RPMI7951 (cell line): ENCODE measurements at regions not wholly inside any gene's neighbourhood (a gene's known extent, or its start where the extent isn't known, plus 50 kb on each side); places are given as distances from the start of the nearest gene placed in this dataset.

Experiments used
- DNase-seq: peaks from one replicate; pipeline ENCODE4 v3.0.0-alpha.2; 2012; ENCODE audit warnings: low read depth

DNA sequence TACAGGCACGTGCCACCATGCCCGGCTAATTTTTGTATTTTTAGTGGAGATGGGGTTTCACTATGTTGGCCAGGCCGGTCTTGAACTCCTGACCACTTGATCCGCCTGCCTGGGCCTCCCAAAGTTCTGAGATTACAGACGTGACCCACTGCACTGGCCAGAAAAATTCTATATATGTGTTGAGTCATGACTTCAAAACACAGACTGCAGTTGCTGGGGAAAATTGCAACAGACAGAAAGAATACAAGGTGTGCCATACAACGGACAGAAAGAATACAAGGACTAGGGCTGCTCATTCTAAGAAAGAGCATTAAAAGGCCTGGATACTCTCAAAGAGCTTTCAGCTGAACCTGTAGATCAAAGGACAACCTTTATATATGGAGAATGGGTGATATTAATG lies 109.6 kb upstream of the ACSL4 start:
- DNase-seq: no peak

DNA sequence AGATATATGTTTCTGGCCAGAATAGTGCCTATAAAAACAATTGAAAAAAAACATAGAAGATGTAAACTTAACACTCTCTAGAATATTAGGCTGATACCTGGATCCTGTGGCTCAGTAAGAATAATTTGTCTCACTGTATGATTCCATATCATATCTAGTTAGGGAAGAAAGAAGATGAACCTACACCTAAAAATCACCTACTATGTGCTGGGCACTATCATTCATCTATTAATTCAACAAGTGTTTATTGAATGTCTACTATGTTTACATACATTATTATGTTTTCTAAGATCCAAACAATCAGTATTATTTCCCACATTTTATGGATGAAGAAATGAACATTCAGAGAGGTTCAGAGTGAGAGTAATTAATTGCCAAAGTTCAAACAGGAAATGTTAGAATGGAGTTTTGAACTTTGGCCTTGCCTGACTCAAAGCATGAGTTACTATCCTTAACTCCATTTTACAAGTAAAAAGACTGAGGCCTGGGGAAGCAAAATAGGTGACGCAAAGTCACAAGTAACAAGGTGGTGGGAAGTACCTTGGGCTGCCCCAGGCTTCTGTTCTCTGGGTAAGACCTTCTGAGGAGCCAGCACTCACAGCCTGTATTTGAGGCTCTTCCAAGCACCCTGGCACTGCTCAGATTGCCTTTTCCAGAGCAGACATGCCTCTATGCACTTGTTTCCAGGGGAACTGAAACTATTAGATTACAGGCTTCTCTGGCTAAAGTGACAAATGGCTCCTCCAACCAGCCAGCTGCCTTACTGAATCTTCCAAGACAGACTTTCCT lies 111.1 kb upstream of the ACSL4 start:
- DNase-seq: no peak

DNA sequence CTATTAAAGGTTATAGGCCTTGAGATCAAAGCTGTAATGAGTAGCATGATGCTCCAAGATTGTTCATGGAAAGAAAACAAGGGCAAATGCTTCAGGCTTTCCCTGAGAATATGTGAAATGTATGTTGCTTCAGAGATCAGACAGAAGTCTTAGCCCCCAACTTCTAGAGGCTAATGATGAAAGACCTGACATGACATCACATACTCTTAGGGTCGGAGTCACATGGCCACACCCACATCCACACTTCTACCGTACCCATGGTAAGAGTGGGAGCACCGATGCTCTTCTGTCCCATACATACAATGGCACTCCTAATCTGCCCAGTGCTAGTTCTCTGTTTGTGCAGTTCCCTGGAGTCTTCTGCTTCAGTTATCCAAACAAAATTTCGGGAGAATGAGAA lies 111.9 kb upstream of the ACSL4 start:
- no peak for DNase-seq

DNA sequence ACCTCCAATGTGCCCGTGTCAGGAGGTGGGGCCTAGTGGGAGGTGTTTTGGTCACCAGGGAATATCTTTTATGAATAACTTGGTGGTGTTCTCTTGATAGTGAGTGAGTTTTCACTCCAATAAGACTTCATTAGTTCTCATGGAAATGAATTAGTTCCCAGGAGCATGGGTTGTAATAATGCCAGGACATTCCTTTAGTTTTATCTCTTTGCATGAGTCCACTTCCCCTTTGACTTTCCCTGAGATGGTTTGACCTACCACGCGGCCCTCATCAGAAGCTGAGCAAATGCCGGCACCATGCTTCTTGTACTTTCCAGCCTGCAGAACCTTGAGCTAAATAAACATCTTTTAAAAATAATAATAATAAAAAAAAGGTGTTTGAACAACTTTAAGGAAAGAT lies 112.9 kb upstream of the ACSL4 start:
- DNase-seq: no peak

DNA sequence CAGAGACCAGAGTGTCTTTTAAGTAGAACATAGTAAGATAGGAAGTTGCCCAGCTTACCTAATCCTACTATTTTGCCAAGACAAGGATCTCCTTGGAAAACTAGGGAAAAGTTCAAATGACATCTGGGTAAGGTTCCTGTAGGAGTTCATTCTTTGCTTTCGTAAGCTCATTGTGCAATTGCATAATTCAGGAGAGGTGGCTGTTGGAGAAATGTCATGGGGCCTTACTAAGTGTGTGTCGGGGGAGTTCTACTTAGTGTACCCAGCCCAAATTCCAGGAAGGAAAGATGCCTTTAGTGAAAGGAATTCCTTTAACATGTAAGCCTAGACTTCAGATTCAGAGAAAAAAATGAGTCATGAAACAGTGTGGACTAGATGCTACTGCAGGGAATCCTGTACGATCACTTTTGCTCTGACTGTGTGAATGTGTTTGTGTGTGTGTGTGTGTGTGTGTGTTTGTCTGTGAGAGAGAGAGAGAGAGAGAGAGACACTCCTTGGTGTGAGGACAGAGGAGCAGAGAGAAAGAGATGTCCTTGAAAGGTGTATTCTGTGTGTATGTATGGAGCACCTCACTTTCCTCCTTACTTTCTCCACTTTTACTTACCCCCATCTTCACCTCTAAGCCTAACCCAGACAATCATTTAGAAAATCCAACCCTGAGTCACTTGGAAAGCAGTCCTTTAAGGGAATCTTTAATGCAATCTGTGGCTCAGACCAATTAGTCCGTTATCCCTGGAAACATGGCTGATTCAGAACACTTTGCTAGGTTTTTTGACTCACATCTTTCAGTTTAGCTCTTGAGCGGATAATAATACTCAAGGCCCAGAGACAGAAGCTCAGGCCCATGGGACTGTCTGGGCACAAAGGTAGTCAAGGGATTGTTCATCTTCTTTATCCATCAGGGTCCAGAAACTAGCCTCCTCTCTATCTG lies 114.5 kb upstream of the ACSL4 start:
- DNase-seq: peak; percentile 73

DNA sequence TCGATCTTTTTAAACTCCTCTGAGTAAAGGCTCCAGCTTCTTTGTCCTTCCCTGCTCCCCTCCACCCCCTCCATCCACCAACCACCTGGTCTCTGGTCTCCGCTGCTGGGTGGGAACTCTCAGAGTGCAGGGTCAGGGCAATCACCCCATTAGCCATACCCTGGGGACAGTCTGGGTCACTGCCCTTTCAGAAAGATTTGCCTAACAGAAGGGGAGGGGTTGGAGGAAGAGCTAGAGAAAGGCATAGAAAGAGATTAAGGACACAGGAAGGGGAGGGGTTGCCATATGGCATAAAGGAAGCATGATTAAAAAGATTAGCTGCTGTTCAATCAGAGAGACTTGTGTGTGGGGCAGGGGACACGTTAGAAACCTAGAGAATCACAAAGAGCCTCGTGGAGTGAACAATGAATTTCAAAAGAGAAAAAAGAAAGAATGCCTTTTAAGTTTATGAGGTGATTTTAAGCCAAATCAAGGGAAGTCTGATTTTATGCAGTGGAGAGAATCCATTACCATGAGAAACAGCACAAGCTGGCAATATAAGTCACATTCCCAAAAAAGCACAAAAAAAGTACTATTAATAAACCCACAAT lies 115.5 kb upstream of the ACSL4 start:
- DNase-seq: no peak

DNA sequence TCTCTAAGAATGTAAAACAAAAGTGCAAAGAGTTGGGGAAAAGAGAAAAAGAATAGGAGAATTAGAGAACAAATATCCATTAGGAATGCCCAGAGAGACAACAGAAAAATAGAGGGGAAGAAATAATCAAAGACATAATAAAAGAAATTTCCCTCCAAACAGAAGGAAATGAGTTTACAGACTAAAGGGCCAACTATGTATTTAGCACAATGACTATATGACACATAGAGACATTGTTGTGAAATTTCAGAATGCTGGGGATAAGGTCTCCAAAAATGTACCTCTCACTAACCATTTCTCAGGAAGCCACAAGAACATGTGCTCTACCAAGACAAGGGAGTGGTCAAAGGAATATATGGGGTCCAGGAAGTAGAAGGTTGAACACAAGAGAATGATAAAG lies 121.0 kb upstream of the ACSL4 start:
- no peak for DNase-seq

DNA sequence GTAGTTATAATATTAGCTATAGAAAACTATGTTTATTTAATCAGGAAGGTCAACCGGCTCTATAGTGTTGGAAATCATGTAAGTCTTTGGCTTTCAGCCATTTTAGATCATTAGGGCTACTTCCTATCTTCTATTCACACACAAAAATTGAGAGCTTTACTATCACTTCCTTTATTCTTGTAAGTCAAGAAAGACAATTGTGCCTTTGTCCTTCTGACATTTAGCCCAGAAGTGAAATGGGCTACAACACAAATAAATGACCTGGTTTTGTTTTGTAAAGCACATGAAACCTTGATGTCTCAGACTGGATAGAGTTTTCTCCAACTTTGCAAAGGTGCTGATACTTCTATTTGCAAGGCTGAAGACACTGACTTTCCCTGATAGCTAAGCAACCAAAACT lies 122.4 kb upstream of the ACSL4 start:
- no peak for DNase-seq

DNA sequence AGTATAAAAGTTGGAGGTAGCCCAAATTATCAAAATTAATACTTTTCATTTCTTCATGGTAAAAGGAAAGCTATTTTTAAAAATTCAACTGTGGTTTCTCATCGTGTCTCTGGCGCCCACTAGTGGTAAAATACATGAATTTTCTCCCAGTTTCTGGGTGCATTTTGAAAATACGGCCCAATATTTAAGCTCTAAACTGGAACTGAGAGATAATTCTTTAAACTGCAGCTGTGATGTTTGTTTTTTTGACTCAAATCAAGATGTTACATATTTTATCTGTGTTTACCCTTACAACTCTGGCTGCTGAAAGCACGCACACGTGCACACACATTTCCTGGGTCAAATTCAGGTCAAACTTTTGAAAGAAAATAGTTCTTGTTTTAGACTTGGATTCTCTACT lies 123.9 kb upstream of the ACSL4 start:
- no peak for DNase-seq

DNA sequence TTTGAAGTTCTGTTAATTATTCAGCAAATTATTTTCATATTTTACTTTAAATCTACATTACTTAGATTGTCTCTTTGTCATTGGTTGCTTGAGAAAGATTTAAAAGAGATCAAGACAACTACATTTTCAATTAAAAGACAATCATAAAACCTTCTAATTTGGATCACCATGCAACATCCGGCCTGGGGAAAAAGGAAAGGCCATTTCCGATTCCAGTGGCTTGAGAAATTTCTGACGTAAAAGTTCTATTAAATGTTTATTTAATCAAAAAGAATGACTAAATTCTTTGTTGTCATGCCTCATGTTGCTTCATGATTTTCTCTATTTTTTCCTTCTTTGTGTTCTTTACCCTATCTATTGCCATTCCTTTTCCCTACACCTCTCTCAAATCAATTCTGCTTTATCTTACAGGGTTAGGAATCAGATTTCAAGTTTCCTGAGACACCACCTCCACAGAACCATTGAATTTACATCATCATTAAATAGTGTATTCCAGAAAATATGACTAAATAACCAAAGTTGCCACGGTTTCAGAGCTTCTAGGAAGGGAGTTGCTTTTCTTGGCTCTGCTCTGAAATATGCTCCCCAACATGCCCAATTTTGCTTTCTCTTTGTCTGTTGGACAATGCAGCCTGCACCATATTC lies 124.6 kb upstream of the ACSL4 start:
- no peak for DNase-seq

DNA sequence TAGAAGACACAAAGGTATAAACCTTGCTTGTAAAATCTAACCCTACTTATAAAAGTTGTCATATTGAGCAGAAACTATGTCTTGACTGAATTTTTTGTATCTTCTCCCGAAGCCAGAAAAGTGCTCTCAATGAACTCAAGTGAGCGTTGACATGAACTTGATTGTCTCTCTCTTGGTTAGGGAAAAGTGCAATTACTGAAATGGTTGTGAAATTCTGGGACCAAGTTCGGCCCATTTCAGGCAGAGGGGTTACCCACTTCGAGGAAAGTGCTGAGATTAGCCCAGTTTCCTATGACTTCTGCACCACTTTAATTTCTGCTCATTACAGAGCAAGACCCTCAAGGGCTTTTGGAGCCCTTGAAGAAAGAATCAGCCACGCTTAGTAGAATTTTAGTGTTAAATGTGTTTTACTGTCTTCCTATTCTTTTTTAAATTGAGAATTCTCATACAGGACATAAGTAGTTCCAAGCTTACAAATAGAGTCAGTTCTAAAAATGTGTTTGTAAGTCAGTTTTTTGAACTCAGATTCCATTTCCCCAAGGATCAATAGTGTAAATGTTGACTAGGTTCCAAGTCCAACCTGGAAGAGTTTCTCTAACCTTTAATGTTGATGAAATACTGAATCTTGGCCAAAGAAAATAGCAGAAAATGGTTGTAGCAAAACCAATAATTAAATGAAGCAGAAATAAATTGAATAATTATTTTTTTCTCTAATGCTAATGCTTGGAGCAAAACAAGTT lies 125.7 kb upstream of the ACSL4 start:
- DNase-seq: no peak

DNA sequence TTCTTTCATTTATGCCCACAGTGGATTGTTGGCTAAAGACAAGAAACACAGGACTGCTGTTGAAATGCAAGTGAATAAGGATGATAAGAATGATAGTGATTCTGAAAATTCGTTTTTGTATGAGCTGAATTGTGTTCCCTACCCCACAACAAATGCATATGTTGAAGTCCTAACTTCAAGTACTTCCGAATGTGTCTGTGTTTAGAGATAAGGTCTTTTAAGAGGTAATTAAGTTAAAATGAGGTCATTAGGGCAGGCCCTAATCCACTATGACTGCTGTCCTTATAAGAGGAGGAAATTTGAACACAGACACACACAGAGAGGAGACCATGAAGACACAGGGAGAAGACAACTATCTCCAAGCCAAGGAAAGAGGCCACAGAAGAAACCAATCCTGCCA lies 126.6 kb upstream of the ACSL4 start:
- no peak for DNase-seq

DNA sequence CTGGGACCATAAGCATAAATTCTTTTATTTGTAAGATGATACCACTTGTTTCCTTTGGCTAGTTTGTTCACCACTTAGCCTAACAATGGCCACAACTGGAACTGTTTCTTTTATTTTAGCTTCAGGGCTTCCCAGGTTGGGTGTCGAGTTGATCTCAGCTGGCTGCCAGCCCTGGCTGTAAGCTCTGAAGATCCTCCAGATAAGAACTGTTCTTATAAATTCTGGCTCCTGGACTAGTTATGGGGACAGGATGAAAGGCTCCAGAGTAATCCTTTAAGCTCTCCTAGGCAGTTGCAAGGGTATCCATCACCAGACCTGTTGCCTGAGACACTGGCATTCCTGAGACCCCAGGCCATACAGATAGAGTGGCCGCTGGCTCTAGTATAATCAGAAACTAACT lies 129.4 kb upstream of the ACSL4 start:
- DNase-seq: peak; percentile 70

DNA sequence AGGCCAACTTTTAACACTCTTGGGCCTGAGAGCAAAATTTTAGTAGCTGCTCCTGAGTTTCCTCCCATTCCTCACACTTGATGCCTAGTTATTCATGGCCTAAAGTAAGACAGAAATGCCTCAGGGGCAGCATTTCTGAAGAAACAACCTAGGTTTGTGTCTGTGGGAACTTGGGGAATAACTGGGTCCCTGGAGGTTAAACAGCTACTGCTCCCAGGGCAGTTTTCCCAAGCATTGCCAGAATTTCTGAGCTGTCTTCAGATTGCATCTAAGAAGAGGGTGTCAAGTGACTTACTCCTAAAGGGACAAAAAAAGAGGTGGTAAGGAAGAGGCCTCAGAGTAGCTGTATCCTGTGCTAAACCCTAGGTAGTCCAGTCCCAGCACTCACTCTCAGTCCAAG lies 130.8 kb upstream of the ACSL4 start:
- no peak for DNase-seq

DNA sequence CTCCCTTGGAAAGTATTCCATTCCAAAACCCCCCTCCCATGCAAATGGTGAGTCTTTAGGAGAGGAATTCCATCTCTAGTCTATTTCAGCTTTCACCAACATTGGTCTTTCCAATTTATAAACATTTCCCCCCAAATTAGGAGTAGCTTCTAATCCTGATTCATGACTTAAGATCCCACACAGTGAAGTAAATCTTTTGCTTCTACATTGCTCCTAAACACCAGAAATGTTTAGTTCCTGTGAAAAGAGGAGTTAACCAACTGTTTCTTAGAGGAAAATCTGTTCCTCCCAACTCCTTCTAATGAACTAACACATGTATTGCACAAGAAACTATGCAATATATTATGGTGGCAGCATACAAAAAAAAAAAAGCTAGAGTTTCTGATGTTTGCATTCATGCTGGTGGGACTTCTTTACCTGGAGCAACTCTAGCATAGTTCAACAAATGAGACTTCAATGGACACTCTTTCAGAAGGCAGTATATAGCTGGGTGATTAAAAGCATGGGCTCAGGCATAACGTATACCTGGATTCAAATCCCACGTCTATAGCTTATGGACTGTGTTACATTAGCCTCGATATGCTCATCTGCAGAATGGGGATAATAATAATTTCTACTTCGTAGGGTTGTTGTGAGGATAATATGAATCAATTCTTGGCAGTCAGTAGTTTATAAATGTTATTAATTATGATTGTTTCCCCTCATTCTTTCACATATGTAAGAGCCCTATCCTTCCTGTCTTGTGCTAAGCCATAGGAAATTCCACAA lies 131.6 kb upstream of the TMEM164 start:
- DNase-seq: no peak

DNA sequence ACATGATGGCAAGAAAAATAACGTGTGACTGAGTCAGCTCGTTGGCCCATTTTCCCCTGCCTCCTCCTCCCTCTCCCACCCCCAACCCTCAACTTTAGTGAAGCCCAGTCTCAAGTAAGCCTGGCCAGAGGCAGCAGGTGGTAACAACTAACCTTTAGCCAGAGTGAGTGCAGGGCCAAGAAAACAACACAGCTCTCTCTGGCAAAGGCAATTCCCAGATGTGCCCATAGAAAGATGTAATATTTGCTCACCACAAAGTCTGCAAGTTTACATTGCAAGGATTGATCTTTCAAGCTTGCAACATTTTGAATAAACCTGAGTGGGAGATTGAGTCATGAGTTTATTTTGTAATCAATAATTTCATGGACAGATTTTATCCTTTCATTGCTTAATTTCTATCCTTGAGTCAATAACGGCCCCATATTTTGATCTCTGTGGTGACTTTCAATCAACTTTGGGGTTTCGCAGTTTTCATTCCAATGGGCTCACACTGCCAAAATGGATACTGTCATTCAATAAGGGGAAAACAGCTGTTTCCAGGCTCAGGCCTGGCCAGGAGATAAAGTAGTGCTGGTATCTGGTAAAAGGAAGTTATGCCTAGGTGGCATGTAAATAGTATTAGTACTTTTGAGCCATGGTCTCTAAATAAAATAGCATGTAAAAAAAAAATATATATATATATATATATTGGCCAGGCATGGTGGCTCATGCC lies 130.7 kb upstream of the TMEM164 start:
- DNase-seq: peak; percentile 23

DNA sequence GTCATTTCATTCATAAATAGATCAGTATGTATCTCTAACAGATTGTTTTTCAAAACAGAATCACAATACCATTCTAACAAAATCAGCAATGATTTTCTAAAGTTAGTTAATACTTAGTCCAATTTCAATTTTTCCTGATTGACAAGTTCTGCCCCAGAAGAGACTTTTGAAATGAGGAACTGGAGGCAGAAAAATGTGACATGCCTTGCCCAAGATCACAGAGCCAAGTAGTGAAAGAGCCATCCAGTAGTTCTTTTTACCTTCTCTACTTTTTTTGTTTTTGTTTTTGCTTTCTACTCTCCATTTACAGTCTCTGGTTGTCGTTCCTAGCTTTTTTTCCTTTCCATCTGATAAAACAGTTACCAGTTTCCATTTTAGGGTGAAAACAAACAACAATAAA lies 129.3 kb upstream of the TMEM164 start:
- no peak for DNase-seq

DNA sequence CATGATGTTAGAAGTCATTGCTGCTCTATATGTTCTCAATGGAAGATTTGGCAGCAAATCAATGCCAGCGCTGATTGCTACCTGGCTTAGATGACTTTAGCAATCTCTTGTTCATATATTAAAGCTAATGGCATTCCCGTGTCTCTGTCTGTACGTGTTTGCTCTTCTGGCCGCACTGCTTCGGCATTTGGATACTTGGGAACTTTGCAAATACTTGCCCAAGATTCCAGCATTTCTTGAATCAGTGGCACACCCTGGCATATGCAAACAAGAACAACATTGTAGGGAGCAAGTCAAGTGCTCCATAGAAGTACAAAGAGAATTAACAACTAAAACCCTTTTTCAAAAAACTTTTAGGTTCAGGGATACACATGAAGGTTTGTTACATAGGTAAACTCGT lies 128.9 kb upstream of the TMEM164 start:
- no peak for DNase-seq

DNA sequence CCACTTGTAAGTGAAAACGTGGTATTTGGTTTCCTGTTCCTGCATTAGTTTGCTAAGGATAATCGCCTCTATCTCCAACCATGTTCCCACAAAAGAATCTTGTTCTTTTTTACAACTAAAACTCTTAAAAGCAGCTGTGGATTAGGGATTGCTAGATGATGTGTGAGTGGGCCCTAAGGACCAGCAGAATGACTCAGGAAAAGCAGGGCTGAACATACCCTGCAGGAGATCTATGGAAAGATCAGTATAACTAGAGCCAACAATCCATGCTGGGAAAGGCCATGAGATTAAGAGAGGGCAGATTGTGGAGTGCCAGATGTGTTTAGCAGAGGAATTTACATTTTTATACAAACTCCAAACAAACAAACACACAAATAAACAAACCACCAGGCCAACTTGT lies 128.4 kb upstream of the TMEM164 start:
- no peak for DNase-seq

DNA sequence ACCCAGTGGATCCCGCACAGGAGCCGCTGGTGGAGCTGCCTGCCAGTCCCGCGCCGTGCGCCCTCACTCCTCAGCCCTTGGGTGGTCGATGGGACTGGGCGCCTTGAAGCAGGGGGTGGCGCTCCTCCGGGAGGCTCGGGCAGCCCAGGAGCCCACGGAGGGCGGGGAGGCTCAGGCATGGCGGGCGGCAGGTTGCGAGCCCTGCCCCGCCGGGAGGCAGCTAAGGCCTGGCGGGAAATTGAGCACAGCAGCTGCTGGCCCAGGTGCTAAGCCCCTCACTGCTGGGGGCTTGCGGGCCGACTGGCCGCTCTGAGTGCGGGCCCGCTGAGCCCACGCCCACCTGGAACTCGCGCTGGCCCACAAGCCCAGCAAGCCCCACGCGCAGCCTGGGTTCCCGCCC lies 127.1 kb upstream of the TMEM164 start:
- no peak for DNase-seq
